Left colon (tissue), 2 donors: ENCODE measurements at regions not wholly inside any gene's neighbourhood (a gene's known extent, or its start where the extent isn't known, plus 50 kb on each side); places are given as distances from the start of the nearest gene placed in this dataset.

ENCODE experiments used
- ATAC-seq: fragments of 200-7000 bp; cut with Tn5 transposase; one replicate; pipeline ENCODE4 v1.9.1; 2020; ENCODE audit warnings: mild to moderate bottlenecking, moderate library complexity
- DNase-seq, 2 donors: peaks; one replicate each; pipeline ENCODE4 v3.0.0-alpha.2; 2020
- intact Hi-C, 2 donors: fragments of 100-400 bp; cut with DNase I in 1 of 2; cut with micrococcal nuclease in 1 of 2; formaldehyde crosslinking; loops; one replicate each; pipeline versions ENCODE4 v1.11.2 to v1.14.0; 2022; cut with DNase I, micrococcal nuclease
- donor health status: DM: no; HTN: no; CAD: no.
- donor health status: DM: yes; HTN: yes; CAD: no.

GRCh38 chr20:57882451-57883161 lies 172.8 kb upstream of the PMEPA1 start:
- intact Hi-C loops, result no loop called here
- DNase-seq (peak in 1 of 2 donors; percentile 7), ATAC-seq (no peak)

- ATAC-seq (no peak), DNase-seq (no peak)
- intact Hi-C loops, result no loop called here
Observed at GRCh38 chr20:57881466-57882385, 171.9 kb upstream of the PMEPA1 start.

GRCh38 chr20:57880571-57880892 lies 170.7 kb upstream of the PMEPA1 start:
- no peak for ATAC-seq
- intact Hi-C loops, result no loop called here
- DNase-seq, result no peak

GRCh38 chr20:57879779-57880570 lies 170.2 kb upstream of the PMEPA1 start:
- intact Hi-C loops, result no loop called here
- ATAC-seq (no peak), DNase-seq (no peak)

GRCh38 chr20:57879437-57879778 lies 169.6 kb upstream of the PMEPA1 start:
- ATAC-seq (no peak), DNase-seq (no peak)
- intact Hi-C loops, result no loop called here

GRCh38 chr20:57878786-57879424 lies 169.1 kb upstream of the PMEPA1 start:
- no peak for DNase-seq
- intact Hi-C loops, result no loop called here

GRCh38 chr20:57877995-57878394 lies 168.2 kb upstream of the PMEPA1 start:
- intact Hi-C loops, result no loop called here
- ATAC-seq (no peak), DNase-seq (no peak)

More at GRCh38 chr20:57878786-57879424, 169.1 kb upstream of the PMEPA1 start:
- no peak for ATAC-seq

- DNase-seq, result no peak
- ATAC-seq, result no peak
- intact Hi-C loops, result no loop called here
Observed at GRCh38 chr20:57877131-57877824, 167.5 kb upstream of the PMEPA1 start.

GRCh38 chr20:57876163-57876562 lies 166.3 kb upstream of the PMEPA1 start:
- ATAC-seq, result no peak
- intact Hi-C loops, result no loop called here
- DNase-seq, result no peak

GRCh38 chr20:57874141-57874540 lies 164.3 kb upstream of the PMEPA1 start:
- no peak for DNase-seq
- ATAC-seq, result no peak

GRCh38 chr20:57872816-57873409 lies 163.1 kb upstream of the PMEPA1 start:
- ATAC-seq (no peak), DNase-seq (no peak)
- intact Hi-C loops, result no loop called here

More at GRCh38 chr20:57874141-57874540, 164.3 kb upstream of the PMEPA1 start:
- intact Hi-C loops, result no loop called here

- no peak for DNase-seq
- no peak for ATAC-seq
- intact Hi-C loops, result no loop called here
Observed at GRCh38 chr20:57871237-57871632, 161.4 kb upstream of the PMEPA1 start.

- ATAC-seq (no peak), DNase-seq (no peak)
- intact Hi-C loops, result no loop called here
Observed at GRCh38 chr20:57870597-57871236, 160.9 kb upstream of the PMEPA1 start.

GRCh38 chr20:57869951-57870315 lies 160.1 kb upstream of the PMEPA1 start:
- intact Hi-C loops, result no loop called here
- ATAC-seq (no peak), DNase-seq (no peak)

GRCh38 chr20:57869291-57869950 lies 159.6 kb upstream of the PMEPA1 start:
- DNase-seq (no peak), ATAC-seq (no peak)
- intact Hi-C loops, result no loop called here

- DNase-seq (no peak), ATAC-seq (no peak)
- intact Hi-C loops, result no loop called here
Observed at GRCh38 chr20:57868310-57868709, 158.5 kb upstream of the PMEPA1 start.

- no peak for DNase-seq
- intact Hi-C loops, result no loop called here
- no peak for ATAC-seq
Observed at GRCh38 chr20:57867807-57868206, 158.0 kb upstream of the PMEPA1 start.
